Ovary (tissue), 3 donors: ENCODE measurements at regions not wholly inside any gene's neighbourhood (a gene's known extent, or its start where the extent isn't known, plus 50 kb on each side); places are given as distances from the start of the nearest gene placed in this dataset.

Experiments
- CTCF ChIP-seq, 3 donors: fragments of 450-650 bp in 2 of 3; fragments of 200-600 bp in 1 of 3; IDR thresholded peaks; one replicate each; pipeline versions ENCODE4 v1.5.1 to v1.8.0; 2016 to 2022; ENCODE audit warnings: antibody characterized with exemption in 3 of 3, mild to moderate bottlenecking in 1 of 3
- EP300 ChIP-seq: sonication (generic); formaldehyde crosslinking; IDR thresholded peaks from one replicate; pipeline ENCODE4 v1.6.1; 2017; ENCODE audit warnings: antibody characterized with exemption
- donor health status: DM: no; HTN: no; CAD: no.

GRCh38 chr15:98570119-98570518 is 78.2 kb upstream of the IGF1R start:
- no peak for TF ChIP-seq EP300
- no peak for TF ChIP-seq CTCF (IDR thresholded peaks at IDR 0.05)
